ENCODE measurements at regions not wholly inside any gene's neighbourhood (a gene's known extent, or its start where the extent isn't known, plus 50 kb on each side); places are given as distances from the start of the nearest gene placed in this dataset.
"Not testable (repeated sequence)": the region's sequence is repeated elsewhere in the genome, so short reads cannot be mapped to it uniquely, and the experiment has no call there.

GRCh38 chr3:20450611-20451010 lies 264.6 kb upstream of the SGO1 start (continued):
- TF ChIP-seq REST (IDR thresholded peaks at IDR 0.05; ENCODE audit: unreplicated experiment) (no peak), POLR2AphosphoS5 (IDR thresholded peaks at IDR 0.05; ENCODE audit: low read depth) (no peak), JUNB (IDR thresholded peaks at IDR 0.05; ENCODE audit: unreplicated experiment) (no peak), EZH2phosphoT487 (IDR thresholded peaks at IDR 0.05; ENCODE audit: unreplicated experiment) (no peak), ZNF331 (CRISPR knock-in tag; IDR thresholded peaks at IDR 0.05; ENCODE audit: low read depth) (no peak), ZNF114 (CRISPR knock-in tag; IDR thresholded peaks at IDR 0.05) (no peak), EZH2 (IDR thresholded peaks at IDR 0.05; ENCODE audit: low read depth, unreplicated experiment) (no peak), CREB1 (CRISPR knock-in tag; IDR thresholded peaks at IDR 0.05; ENCODE audit: low read depth) (no peak), STAT1 (IDR thresholded peaks at IDR 0.05; ENCODE audit: unreplicated experiment) (no peak)
- TF ChIP-seq, protein P1, sequence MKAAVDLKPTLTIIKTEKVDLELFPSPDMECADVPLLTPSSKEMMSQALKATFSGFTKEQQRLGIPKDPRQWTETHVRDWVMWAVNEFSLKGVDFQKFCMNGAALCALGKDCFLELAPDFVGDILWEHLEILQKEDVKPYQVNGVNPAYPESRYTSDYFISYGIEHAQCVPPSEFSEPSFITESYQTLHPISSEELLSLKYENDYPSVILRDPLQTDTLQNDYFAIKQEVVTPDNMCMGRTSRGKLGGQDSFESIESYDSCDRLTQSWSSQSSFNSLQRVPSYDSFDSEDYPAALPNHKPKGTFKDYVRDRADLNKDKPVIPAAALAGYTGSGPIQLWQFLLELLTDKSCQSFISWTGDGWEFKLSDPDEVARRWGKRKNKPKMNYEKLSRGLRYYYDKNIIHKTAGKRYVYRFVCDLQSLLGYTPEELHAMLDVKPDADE (IDR thresholded peaks at IDR 0.05): no peak
- TF ChIP-seq, protein P2, sequence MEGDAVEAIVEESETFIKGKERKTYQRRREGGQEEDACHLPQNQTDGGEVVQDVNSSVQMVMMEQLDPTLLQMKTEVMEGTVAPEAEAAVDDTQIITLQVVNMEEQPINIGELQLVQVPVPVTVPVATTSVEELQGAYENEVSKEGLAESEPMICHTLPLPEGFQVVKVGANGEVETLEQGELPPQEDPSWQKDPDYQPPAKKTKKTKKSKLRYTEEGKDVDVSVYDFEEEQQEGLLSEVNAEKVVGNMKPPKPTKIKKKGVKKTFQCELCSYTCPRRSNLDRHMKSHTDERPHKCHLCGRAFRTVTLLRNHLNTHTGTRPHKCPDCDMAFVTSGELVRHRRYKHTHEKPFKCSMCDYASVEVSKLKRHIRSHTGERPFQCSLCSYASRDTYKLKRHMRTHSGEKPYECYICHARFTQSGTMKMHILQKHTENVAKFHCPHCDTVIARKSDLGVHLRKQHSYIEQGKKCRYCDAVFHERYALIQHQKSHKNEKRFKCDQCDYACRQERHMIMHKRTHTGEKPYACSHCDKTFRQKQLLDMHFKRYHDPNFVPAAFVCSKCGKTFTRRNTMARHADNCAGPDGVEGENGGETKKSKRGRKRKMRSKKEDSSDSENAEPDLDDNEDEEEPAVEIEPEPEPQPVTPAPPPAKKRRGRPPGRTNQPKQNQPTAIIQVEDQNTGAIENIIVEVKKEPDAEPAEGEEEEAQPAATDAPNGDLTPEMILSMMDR (conservative IDR thresholded peaks at IDR 0.05; ENCODE audit: low read depth in 2 of 2): no peak

DNA sequence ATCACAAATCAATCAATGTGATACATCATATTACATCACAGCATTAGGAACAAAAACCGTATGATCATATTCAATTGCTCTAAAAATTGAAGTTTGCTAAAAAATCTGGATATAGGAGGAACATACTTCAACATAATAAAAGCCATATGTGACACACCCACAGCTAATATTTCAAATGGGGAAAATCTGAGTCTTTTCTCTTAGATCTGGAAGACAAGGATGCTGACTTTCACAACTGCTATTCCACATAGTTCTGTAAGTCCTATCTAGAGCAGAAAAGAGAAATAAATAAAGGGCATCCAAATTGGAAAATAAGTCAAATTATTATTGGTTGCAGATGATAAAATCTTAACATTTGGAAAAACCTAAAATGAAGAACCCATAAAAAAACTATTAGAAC lies 256.8 kb upstream of the SGO1 start:
- Mint-ChIP-seq H3K27ac (no peak overlapping the region), H3K36me3 (ENCODE audit: low read depth) (no peaks in the 10 kb centered on the region; the same call in 2 of the 3 replicates), H3K4me3 (no peak overlapping the region), H3K27me3 (ENCODE audit: insufficient read depth, low read depth, poor library complexity) (no peaks in the 10 kb centered on the region), H3K9me3 (peaks cover 3% of the 10 kb centered on the region), H3K4me1 (no peaks in the 10 kb centered on the region)
- Histone ChIP-seq H2AFZ (no peak overlapping the region), H3K27me3 (ENCODE audit: insufficient read depth) (no peaks in the 10 kb centered on the region), H3K9me2 (ENCODE audit: insufficient read depth) (no peaks in the 10 kb centered on the region; the same call in 1 of the 2 replicates), H3K27ac (ENCODE audit: low read depth) (no peak overlapping the region), H3K4me2 (no peak overlapping the region), H3F3A (replicated peaks; ENCODE audit: low read depth) (no peaks in the 10 kb centered on the region), H3K4me1 (ENCODE audit: insufficient read depth) (no peaks in the 10 kb centered on the region), H4K20me1 (replicated peaks; ENCODE audit: insufficient read depth) (no peaks in the 10 kb centered on the region), H3K4me3 (no peak overlapping the region), H3K79me2 (replicated peaks; ENCODE audit: insufficient read depth) (no peaks in the 10 kb centered on the region), H3K36me3 (ENCODE audit: insufficient read depth) (no peaks in the 10 kb centered on the region)
- DNase-seq (ENCODE audit: low spot score): no peak
- ATAC-seq: no peak
- TF ChIP-seq CREB1 (CRISPR knock-in tag; IDR thresholded peaks at IDR 0.05; ENCODE audit: low read depth) (no peak), STAT1 (IDR thresholded peaks at IDR 0.05; ENCODE audit: unreplicated experiment) (no peak), POLR2AphosphoS5 (IDR thresholded peaks at IDR 0.05; ENCODE audit: low read depth) (no peak), EZH2 (IDR thresholded peaks at IDR 0.05; ENCODE audit: low read depth, unreplicated experiment) (no peak)
- TF ChIP-seq, protein P1 (IDR thresholded peaks at IDR 0.05): no peak

DNA sequence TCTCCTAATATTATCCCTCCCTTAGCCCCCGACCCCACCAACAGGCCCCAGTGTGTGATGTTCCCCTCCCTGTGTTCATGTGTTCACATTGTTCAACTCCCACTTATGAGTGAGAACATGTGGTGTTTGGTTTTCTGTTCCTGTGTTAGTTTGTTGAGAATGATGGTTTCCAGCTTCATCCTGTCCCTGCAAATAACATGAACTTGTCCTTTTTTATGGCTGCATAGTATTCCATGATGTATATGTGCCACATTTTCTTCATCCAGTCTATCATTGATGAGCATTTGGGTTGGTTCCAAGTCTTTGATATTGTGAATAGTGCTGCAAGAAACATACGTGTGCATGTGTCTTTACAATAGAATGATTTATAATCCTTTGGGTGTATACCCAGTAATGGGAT lies 241.3 kb upstream of the SGO1 start:
- H3K9me2 ChIP-seq (ENCODE audit: insufficient read depth); H3F3A ChIP-seq (replicated peaks; ENCODE audit: low read depth); DNase-seq (ENCODE audit: low spot score); H2AFZ ChIP-seq; H3K36me3 Mint-ChIP-seq (ENCODE audit: low read depth); H3K4me2 ChIP-seq; H3K4me3 Mint-ChIP-seq; H3K27me3 Mint-ChIP-seq (ENCODE audit: insufficient read depth, low read depth, poor library complexity); H3K4me3 ChIP-seq; ATAC-seq; H3K27ac Mint-ChIP-seq; H3K79me2 ChIP-seq (replicated peaks; ENCODE audit: insufficient read depth); H3K4me1 ChIP-seq (ENCODE audit: insufficient read depth); H3K27me3 ChIP-seq (ENCODE audit: insufficient read depth); H4K20me1 ChIP-seq (replicated peaks; ENCODE audit: insufficient read depth); H3K36me3 ChIP-seq (ENCODE audit: insufficient read depth); H3K27ac ChIP-seq (ENCODE audit: low read depth); H3K4me1 Mint-ChIP-seq: not testable (repeated sequence)
- H3K9me3 Mint-ChIP-seq: peaks cover 33% of the 10 kb centered on the region
